Colonic mucosa (tissue), 4 donors: ENCODE measurements at regions not wholly inside any gene's neighbourhood (a gene's known extent, or its start where the extent isn't known, plus 50 kb on each side); places are given as distances from the start of the nearest gene placed in this dataset.

Experiments used
- DNase-seq: peaks from one replicate; pipeline ENCODE4 v3.0.0-alpha.2; 2020
- H3K27ac ChIP-seq: fragments of 200-600 bp; one replicate; pipeline ENCODE4 v1.8.0; 2021
- H3K27me3 ChIP-seq: fragments of 200-600 bp; one replicate; pipeline ENCODE4 v1.8.0; 2021
- H3K36me3 ChIP-seq: fragments of 200-600 bp; one replicate; pipeline ENCODE4 v1.8.0; 2021
- H3K4me1 ChIP-seq: fragments of 200-600 bp; one replicate; pipeline ENCODE4 v1.8.0; 2021; ENCODE audit warnings: mild to moderate bottlenecking
- H3K4me3 ChIP-seq: fragments of 200-600 bp; one replicate; pipeline ENCODE4 v1.8.0; 2021
- H3K9ac ChIP-seq, 2 donors: one replicate each; pipeline ENCODE4 v1.7.0; 2013; ENCODE audit warnings: control low read depth in 2 of 2, low read depth in 2 of 2, low read length in 2 of 2
- H3K9me3 ChIP-seq: fragments of 200-600 bp; one replicate; pipeline ENCODE4 v1.8.0; 2021
- intact Hi-C: fragments of 100-400 bp; cut with DNase I; formaldehyde crosslinking; loops from one replicate; pipeline ENCODE4 v1.14.1; 2022
- TF ChIP-seq, protein P1 (sequence below): fragments of 200-600 bp; IDR thresholded peaks from one replicate; pipeline ENCODE4 v1.8.0; 2022; ENCODE audit warnings: antibody characterized with exemption, mild to moderate bottlenecking
- donor health status: healthy.
- donor health status: DM: no; HTN: no; CAD: no.
- donor health status: DM: no; HTN: no; CAD: no.

- no peaks in the 10 kb centered on the region for H3K9me3 ChIP-seq
- DNase-seq, result no peak
- H3K4me3 ChIP-seq, result no peak overlapping the region
- no peak overlapping the region for H3K9ac ChIP-seq
- no peaks in the 10 kb centered on the region for H3K27me3 ChIP-seq
- no peaks in the 10 kb centered on the region for H3K4me1 ChIP-seq
- no peaks in the 10 kb centered on the region for H3K36me3 ChIP-seq
- no peak overlapping the region for H3K27ac ChIP-seq
- intact Hi-C loops, result loop anchor here (5.0 kb wide), 1 partner anchor 1635 kb away; no protein-coding TSS in a partner anchor
- TF ChIP-seq, protein P1, sequence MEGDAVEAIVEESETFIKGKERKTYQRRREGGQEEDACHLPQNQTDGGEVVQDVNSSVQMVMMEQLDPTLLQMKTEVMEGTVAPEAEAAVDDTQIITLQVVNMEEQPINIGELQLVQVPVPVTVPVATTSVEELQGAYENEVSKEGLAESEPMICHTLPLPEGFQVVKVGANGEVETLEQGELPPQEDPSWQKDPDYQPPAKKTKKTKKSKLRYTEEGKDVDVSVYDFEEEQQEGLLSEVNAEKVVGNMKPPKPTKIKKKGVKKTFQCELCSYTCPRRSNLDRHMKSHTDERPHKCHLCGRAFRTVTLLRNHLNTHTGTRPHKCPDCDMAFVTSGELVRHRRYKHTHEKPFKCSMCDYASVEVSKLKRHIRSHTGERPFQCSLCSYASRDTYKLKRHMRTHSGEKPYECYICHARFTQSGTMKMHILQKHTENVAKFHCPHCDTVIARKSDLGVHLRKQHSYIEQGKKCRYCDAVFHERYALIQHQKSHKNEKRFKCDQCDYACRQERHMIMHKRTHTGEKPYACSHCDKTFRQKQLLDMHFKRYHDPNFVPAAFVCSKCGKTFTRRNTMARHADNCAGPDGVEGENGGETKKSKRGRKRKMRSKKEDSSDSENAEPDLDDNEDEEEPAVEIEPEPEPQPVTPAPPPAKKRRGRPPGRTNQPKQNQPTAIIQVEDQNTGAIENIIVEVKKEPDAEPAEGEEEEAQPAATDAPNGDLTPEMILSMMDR, result no peak
Measured at GRCh38 chr12:23202728-23203127, 577.8 kb downstream of the ETNK1 start.

DNA sequence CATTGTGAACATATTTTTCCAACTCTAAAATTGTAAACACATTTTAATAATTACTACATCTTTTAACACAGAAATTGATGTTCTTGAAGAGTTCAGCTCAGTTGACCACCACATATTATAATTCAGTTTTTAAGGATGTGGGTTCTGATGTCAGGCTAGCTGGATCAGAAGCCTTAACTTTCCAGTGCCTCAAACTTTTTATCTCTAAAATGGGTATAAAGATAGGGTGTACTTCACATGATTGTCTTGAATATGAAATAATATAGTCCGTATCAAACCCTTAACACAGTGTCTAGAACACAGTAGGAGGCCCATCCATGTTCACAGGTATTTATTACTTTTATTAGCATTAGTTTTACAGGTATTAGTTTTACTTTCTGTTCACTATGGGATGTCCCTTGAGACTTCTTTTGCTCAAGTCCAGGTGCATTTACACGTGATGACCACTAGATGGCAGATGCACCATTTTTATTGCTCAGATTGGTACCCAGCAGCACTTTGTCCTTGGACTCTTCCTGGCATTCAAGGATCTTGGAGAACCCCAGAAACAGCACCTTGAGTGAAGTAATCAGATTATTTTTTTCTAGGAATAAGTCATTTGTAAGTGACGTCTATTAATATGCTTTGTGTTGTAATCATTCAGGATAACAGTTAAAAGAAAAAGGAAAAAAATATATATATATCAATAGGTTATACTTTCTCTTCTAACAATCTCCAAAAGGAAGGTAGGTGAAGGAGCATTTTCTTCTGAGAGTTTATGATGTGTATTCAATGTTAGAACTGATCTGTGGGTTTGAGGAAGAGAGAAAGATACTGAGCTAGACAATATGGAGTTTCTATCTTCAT is 580.2 kb downstream of the ETNK1 start:
- no peak overlapping the region for H3K9ac ChIP-seq
- no peak overlapping the region for H3K4me3 ChIP-seq
- H3K27ac ChIP-seq, result no peak overlapping the region
- TF ChIP-seq, protein P1, result peak; percentile 86
- no peaks in the 10 kb centered on the region for H3K4me1 ChIP-seq
- no peaks in the 10 kb centered on the region for H3K27me3 ChIP-seq
- no peaks in the 10 kb centered on the region for H3K36me3 ChIP-seq
- H3K9me3 ChIP-seq, result no peaks in the 10 kb centered on the region
- intact Hi-C loops, result loop anchor here (5.0 kb wide), 1 partner anchor 1632 kb away; no protein-coding TSS in a partner anchor
- DNase-seq, result no peak

GRCh38 chr12:23209793-23210192 is 584.8 kb downstream of the ETNK1 start:
- Histone ChIP-seq H3K4me3 (no peak overlapping the region), H3K4me1 (no peaks in the 10 kb centered on the region), H3K36me3 (no peaks in the 10 kb centered on the region), H3K27me3 (no peaks in the 10 kb centered on the region), H3K9me3 (no peaks in the 10 kb centered on the region), H3K9ac (no peak overlapping the region), H3K27ac (no peak overlapping the region)
- no peak for DNase-seq
- intact Hi-C loops, result no loop called here
- TF ChIP-seq, protein P1, result no peak

- H3K4me3 ChIP-seq, result no peak overlapping the region
- no peaks in the 10 kb centered on the region for H3K9me3 ChIP-seq
- H3K36me3 ChIP-seq, result no peaks in the 10 kb centered on the region
- intact Hi-C loops, result no loop called here
- no peak for DNase-seq
- no peak overlapping the region for H3K9ac ChIP-seq
- H3K27me3 ChIP-seq, result no peaks in the 10 kb centered on the region
- no peak overlapping the region for H3K27ac ChIP-seq
- H3K4me1 ChIP-seq, result no peaks in the 10 kb centered on the region
- TF ChIP-seq, protein P1, result no peak
Measured at GRCh38 chr12:23210573-23210972, 585.6 kb downstream of the ETNK1 start.

DNA sequence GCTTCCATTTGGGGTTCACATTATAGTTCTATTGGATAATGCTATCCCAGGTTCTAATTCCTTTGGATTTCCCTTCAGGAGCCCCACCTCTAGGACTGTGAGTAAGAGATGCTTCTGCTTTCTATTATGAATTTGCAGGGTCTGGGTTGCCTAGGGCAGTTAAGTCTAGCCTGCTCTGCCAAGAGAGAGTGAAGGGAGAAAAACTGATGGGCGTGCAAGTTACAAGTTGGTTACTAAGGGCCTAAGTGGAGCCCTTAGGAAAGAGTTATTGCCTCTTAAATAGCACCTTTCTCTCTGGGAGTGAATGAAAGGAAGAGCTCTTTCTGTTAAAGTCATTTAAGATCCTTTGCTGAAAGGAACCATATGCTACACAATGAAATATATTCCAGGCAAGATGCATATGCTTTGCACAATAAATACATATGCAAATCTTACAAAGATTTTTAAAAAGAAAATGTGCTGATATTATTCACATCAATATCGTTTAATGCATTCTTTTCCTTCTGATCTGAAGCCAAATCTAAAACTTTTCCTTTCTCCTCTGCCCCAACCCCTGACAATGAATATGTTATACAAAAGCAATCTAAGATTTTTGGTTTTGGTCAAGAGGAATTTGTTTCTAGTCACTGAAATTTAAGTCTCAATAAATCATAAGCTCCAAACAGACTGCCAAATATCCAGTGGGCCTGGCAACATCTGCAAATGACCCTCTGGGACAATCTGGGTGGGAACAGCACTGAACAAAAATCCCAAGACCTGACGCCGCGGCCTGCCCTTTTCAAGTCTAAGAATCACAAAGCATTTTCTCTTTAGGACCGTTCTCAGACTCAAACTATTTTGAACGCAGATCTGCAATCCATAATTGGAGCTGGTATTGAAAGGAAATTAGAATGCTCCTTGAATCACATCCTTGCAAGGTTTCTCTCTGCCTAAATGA is 586.7 kb downstream of the ETNK1 start:
- intact Hi-C loops, result no loop called here
- Histone ChIP-seq H3K9ac (no peak overlapping the region), H3K4me1 (no peaks in the 10 kb centered on the region), H3K9me3 (no peaks in the 10 kb centered on the region), H3K36me3 (no peaks in the 10 kb centered on the region), H3K27me3 (no peaks in the 10 kb centered on the region), H3K27ac (no peak overlapping the region), H3K4me3 (no peak overlapping the region)
- TF ChIP-seq, protein P1, result no peak
- DNase-seq, result no peak
